ENCODE measurements at regions not wholly inside any gene's neighbourhood (a gene's known extent, or its start where the extent isn't known, plus 50 kb on each side); places are given as distances from the start of the nearest gene placed in this dataset.

GRCh38 chr15:48052946-48053345, 67.8 kb upstream of the SLC24A5 start:
- Histone ChIP-seq H3K27me3 (no peaks in the 10 kb centered on the region), H3K9me3 (peaks cover 0 to 7% (median 0%) of the 10 kb centered on the region in 11 donors), H3K36me3 (no peaks in the 10 kb centered on the region), H3K4me3 (no peak overlapping the region), H3K4me1 (no peaks in the 10 kb centered on the region), H3K27ac (no peak overlapping the region)
- 56 to 63% methylated on average over 2 of the region's 2 CpGs for WGBS, 2 donors
- DNase-seq (no peak), ATAC-seq (no peak)
- no peak for TF ChIP-seq CTCF (IDR thresholded peaks at IDR 0.05)
- intact Hi-C loops (cut with DNase I), result no loop called here

- peaks cover 0 to 5% (median 0%) of the 10 kb centered on the region in 9 donors for H3K4me1 ChIP-seq
These were observed 62.4 kb upstream of the SLC24A5 start for GRCh38 chr15:48058371-48058770.

GRCh38 chr15:48059791-48060190, 61.0 kb upstream of the SLC24A5 start:
- DNase-seq (peak; percentile 30 to 41), ATAC-seq (peak in 2 of 8 donors; percentile 42 to 44)
- WGBS, 2 donors, result 26 to 34% methylated on average over 7 of the region's 7 CpGs

More at GRCh38 chr15:48058371-48058770, 62.4 kb upstream of the SLC24A5 start:
- TF ChIP-seq CTCF (IDR thresholded peaks at IDR 0.05), result no peak
- intact Hi-C loops (cut with DNase I), result no loop called here
- peaks cover 0 to 7% (median 0%) of the 10 kb centered on the region in 11 donors for H3K9me3 ChIP-seq
- H3K27ac ChIP-seq, result no peak overlapping the region
- H3K4me3 ChIP-seq, result no peak overlapping the region
- ATAC-seq (no peak), DNase-seq (no peak)
- no peaks in the 10 kb centered on the region for H3K27me3 ChIP-seq
- no peaks in the 10 kb centered on the region for H3K36me3 ChIP-seq

GRCh38 chr15:48060396-48060795, 60.4 kb upstream of the SLC24A5 start:
- 93 to 97% methylated on average over 1 of the region's 1 CpG for WGBS, 2 donors
- intact Hi-C loops (cut with DNase I), result no loop called here
- Histone ChIP-seq H3K36me3 (no peaks in the 10 kb centered on the region), H3K27ac (no peak overlapping the region), H3K9me3 (peaks cover 0 to 4% (median 0%) of the 10 kb centered on the region in 11 donors), H3K4me1 (peaks cover 0 to 5% (median 0%) of the 10 kb centered on the region in 9 donors), H3K4me3 (no peak overlapping the region), H3K27me3 (no peaks in the 10 kb centered on the region)
- no peak for ATAC-seq
- no peak for TF ChIP-seq CTCF (IDR thresholded peaks at IDR 0.05)
- no peak for DNase-seq

More at GRCh38 chr15:48059791-48060190, 61.0 kb upstream of the SLC24A5 start:
- Histone ChIP-seq H3K36me3 (no peaks in the 10 kb centered on the region), H3K27me3 (no peaks in the 10 kb centered on the region), H3K4me3 (peak overlapping the region in 4 of 10 donors; percentile 9 to 22 (median 13)), H3K9me3 (peaks cover 0 to 5% (median 0%) of the 10 kb centered on the region in 11 donors), H3K27ac (no peak overlapping the region), H3K4me1 (peaks cover 0 to 5% (median 0%) of the 10 kb centered on the region in 9 donors)
- intact Hi-C loops (cut with DNase I), result no loop called here
- TF ChIP-seq CTCF (IDR thresholded peaks at IDR 0.05), result no peak

Measured in heart right ventricle (tissue), 16 donors.